HG03378 (cell line): ENCODE measurements at regions not wholly inside any gene's neighbourhood (a gene's known extent, or its start where the extent isn't known, plus 50 kb on each side); places are given as distances from the start of the nearest gene placed in this dataset.
"Not testable (repeated sequence)": the region's sequence is repeated elsewhere in the genome, so short reads cannot be mapped to it uniquely, and the experiment has no call there.

Experiments
- ATAC-seq: cut with Tn5 transposase; IDR thresholded peaks from one replicate; pipeline ENCODE4 v1.9.1; 2021; ENCODE audit warnings: mild to moderate bottlenecking, moderate library complexity; ENCODE audit not compliant: unreplicated experiment

DNA sequence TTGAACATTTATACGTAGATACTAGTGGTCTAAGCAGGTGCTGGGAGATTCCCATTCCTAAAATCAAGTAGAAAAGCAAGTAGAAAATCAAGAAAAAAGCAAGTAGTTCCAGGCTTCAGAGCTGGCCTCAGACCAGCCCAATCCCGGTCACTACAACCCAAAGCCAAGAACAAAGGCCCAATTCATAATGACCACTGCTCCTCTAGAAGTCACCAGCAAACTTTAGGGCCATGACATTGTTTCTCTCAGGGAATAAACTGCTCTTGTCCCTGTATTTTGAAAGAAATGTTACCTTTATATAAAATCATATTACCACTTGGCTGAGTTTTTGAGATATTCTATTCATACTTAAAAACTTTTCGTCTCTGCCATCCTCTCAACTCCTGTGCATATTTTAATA, 106.3 kb upstream of the IL12A start:
- no peak for ATAC-seq

- no peak for ATAC-seq
These were observed 105.5 kb upstream of the IL12A start for GRCh38 chr3:159882790-159883779.

DNA sequence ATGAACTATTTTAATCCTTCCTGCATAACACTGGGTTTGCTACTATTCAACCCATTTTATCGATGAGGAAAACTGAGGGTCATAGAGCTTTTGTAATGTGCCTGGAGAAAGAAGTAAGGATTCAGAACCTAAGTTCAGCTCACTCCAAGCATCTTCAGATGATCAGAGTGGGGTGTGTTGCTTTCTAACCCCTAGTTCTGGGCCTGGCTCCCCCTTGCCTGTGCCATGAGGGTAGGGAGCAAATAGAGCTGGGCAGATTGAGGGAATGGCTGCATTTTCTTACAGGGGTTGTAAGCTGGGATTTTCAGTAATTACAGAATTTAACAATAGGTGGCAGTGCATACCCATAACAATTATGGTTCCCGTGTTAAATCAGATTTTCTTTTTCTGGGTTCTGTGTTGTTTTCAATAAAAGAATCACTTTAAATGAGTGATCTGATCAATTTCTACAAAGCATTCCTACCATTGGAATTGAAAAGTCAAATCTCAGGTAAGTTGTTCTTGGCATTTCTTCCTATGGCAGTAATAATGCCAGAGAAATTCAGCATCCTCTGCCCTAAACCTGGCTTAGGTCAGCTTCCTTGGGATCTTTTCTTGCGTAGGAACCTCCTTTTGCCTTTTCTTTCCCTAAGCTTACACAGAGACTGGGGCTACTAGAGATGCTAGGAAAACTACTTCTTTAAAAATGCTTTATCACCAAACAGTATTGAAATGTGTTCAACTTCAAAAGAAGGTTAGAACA, 103.8 kb upstream of the IL12A start:
- ATAC-seq, result peak; percentile 47

DNA sequence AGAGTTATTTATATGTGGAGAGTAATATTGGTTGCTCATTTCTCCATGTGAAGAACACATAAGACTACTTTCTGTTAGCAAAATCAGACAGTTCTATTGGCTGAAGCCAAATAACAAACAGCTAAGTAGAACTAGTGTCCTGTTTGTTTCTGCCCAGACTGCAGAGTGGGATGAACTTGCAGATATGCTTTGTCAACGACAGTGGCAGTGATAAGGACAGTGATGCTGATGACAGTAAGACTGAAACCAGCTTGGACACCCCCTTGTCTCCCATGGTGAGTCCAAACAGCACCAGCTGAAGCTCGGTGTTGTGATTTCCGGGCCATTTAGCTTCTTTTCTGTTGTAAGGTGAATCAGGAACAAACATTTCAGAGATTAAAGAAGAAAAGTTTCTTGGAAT, 102.6 kb upstream of the IL12A start:
- peak; percentile 46 for ATAC-seq

GRCh38 chr3:159886530-159886929, 102.1 kb upstream of the IL12A start:
- not testable (repeated sequence) for ATAC-seq

DNA sequence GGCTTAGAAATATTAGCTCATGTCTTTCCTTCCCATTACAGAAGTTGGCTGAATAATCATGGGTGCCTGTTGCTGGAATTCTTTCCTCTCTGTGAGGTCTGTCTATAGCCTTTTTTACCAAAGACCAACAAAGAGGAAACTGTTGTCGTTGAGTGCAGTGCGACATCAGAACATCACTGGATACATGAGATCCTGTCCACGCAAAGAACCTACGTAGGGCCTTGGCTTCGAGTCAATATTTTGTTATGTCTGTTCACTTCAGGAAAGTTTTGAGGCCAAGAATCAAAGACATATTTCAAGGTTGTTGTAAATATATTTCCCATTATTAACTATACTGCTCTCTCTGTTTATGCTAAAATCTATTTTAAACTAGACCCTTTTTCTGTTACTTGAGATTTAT, 101.5 kb upstream of the IL12A start:
- ATAC-seq, result no peak

DNA sequence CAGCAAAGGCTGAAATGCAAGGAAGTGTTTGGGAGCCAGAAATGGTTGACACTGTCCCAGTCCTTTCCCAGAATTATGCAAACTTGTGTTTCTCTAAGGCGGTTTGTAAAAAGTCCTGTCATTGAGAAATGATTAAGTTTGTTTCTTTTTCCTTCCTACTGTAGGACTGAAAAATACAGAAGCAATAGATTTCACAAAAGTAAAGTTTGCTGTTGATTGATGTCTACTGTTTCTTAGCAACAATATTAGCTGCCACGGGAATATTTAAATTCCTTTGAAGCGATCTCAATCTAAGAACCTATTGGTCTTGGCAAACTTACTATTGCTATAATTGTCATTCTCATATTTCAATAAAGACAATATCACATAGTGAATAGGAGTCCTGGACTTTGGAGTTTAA, 100.7 kb upstream of the IL12A start:
- ATAC-seq, result no peak

DNA sequence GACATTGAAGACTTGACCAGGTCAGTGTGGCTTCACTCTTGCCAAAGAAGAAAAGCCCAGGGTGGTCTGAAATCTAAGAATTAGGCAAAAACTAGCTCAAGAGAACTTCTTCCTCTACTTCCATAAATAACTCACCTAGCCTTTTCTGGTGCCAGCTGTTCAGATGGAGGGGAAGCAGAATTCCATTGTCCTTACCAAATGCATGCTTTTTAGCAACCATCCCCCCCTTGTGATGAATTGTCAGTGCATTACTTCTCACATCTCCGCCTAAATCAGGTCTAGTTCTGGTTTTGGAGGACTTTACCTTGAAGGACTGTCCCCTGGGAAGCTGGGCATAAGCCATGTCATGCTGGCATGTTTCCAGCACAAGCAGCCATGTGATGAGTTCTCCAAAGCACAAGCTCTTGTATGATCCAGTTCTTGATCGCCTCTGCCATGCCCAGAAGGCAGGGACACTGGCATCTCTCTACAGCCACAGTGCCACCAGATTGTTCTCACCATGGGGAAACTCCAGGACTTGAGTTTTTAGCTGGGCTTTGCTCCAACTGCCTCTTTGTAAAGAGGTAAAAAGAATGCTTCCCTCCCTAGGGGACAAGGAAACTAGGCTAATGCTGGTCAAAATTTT, 96.4 kb upstream of the IL12A start:
- ATAC-seq, result no peak

DNA sequence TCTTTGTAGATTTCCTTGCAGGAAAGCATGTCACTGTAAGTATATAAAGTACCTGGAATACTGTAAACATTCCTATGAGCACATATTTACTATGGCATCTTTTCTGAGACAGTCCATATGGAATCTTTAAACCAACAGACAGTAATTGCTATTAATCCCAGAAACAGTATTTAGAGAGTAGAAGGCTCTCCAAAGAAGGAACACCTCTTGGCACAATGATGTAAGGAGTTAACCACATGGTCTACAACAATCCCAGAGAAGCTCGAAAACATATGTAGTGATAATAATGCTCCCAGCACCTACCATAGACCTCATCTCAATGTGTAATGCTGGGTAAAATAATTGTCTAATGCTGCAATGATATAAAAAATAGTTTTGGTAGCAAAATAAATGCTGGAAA, 95.8 kb upstream of the IL12A start:
- no peak for ATAC-seq

DNA sequence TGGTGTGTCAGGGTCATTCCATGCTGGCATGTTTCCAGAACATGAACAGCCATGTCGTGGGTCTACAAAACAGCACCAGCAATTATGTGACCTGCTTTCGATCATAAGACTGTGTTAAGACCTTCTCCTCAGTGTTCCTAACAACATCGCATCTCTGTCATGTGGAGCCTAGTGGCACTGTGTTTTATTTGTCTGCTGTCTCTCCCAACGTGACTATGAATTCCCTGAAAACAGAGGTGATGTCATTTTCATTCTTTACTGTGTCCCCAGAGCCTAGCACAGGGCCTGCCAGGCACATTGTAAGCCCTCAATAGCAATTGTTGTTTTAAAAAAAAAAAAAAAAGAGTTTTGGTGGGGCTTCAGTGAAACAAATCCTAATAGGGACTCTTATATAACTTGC, 94.2 kb upstream of the IL12A start:
- no peak for ATAC-seq

GRCh38 chr3:159895430-159895829, 93.2 kb upstream of the IL12A start:
- no peak for ATAC-seq

- ATAC-seq, result no peak
These were observed 92.1 kb upstream of the IL12A start for GRCh38 chr3:159896543-159896942.

GRCh38 chr3:159897331-159898075, 91.1 kb upstream of the IL12A start:
- ATAC-seq, result no peak

DNA sequence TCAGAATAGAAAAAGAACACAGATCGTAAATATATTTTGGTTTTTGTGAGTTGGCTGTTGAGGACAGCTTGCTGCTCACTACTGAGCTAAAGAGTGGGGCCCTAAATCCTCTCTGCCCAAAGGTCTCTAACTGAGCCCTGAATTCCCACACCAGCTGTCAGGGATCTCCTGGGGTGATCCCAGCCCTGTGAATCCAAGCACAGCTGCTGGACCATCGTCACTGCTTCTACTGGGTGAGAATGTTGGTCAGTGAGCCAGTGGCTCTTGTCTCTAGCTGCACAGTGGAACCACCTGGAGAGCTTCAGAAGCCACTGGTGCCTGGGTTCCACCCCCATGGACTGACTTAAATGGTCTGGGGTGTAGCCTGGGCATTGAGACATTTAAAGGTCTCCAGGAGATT, 90.5 kb upstream of the IL12A start:
- no peak for ATAC-seq

DNA sequence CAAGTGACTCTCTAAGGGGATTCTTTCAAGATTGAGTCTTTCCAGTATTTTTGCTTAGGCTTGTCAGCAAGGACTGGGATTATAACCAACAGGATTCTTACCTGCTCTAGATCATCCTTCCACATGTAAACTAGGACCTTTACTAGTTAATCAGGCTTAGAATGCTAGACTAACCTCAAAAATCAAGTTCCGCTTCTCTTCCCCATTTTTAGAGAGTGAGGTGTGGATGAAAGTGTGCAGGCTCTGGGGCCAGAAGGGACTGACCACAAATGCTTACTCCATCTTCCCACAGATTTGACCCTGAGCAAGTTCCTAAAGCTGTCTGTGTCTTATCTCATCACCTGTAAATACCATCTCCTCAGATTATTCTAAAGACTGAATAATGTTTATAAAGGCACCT, 89.5 kb upstream of the IL12A start:
- ATAC-seq, result no peak

DNA sequence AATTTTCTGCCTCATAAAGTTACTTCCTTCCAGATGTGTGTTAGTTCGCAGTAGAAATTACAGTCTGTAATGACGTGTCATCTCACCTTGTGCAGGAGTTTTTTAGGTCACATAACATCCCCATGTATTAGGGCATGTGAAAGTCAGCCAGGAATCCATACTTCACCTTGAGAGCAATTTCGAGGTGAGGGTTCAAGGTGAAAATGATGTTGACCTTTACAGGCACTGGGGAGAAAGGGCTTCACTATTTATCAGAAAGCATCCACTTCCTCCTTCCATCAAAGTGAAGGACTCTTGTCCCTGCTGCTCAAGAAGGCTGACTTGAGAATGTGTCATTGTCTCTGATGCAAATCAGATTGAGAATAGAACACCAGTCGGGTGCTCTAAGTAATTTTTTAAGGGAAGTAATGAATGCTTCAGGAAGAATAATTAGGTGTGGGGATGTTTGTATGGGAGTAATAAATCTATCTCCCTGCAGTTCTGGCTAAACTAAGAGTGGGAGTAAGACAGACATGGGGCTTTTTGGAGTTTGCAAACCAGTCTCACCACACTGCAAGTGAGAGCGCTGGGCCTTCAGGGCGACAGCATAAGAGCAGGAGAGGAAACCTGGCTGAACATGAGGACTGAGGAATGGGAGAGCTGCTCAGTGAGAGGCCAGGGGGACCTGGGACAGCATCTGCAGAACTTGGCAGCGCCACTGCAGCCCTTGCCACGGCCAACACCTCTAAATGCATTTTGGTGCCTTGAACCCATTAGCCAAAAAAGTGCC, 85.9 kb upstream of the IL12A start:
- peak; percentile 65 for ATAC-seq

DNA sequence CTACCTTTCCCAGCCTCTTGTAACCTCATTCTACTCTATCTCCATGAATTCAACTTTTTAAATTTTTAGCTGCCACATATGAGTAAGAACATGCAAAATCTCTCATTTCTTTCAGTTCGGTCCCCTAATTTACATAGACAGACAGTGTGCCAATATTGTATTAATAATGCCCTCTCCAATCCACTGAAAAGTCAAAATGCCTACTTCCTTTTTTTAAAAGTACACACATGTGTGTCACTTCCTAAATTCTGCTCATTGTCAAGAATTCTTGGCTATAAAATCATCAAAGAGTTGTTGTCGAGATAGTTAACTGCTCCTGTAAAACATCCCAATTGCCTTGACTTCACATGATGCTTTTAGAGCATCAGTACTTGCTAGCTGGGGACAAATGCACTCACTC, 84.2 kb upstream of the IL12A start:
- peak; percentile 48 for ATAC-seq

GRCh38 chr3:159904911-159905310, 83.7 kb upstream of the IL12A start:
- ATAC-seq, result no peak

DNA sequence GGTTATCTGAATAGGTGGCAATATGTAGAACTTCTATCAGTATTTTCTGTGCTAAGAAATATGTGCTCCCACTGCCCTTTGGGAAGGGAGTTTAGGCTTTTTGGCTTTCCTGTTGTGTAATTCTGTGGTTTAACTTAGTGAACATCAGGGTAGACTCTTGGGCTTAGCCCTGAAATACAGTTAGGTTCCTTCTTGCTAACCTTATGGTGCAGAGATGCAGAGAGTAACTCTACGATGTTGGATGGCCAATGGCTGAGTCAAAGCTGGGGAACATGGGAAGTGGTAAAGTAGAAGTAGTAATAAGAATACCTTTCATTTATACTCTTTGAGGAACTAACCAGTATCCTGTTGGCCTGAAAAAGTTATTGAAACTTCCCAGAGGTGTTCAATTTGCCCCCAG, 80.8 kb upstream of the IL12A start:
- ATAC-seq, result no peak

- ATAC-seq, result peak; percentile 80
These were observed 77.5 kb upstream of the IL12A start for GRCh38 chr3:159910991-159911663.
